ENCODE measurements at regions not wholly inside any gene's neighbourhood (a gene's known extent, or its start where the extent isn't known, plus 50 kb on each side); places are given as distances from the start of the nearest gene placed in this dataset.

GRCh38 chr13:106117640-106118039 is 417.8 kb downstream of the EFNB2 start:
- no peaks in the 10 kb centered on the region for H3K36me3 ChIP-seq
- no peak for DNase-seq (ENCODE audit: low spot score)
- TF ChIP-seq, protein P1, sequence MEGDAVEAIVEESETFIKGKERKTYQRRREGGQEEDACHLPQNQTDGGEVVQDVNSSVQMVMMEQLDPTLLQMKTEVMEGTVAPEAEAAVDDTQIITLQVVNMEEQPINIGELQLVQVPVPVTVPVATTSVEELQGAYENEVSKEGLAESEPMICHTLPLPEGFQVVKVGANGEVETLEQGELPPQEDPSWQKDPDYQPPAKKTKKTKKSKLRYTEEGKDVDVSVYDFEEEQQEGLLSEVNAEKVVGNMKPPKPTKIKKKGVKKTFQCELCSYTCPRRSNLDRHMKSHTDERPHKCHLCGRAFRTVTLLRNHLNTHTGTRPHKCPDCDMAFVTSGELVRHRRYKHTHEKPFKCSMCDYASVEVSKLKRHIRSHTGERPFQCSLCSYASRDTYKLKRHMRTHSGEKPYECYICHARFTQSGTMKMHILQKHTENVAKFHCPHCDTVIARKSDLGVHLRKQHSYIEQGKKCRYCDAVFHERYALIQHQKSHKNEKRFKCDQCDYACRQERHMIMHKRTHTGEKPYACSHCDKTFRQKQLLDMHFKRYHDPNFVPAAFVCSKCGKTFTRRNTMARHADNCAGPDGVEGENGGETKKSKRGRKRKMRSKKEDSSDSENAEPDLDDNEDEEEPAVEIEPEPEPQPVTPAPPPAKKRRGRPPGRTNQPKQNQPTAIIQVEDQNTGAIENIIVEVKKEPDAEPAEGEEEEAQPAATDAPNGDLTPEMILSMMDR (IDR thresholded peaks at IDR 0.05), result no peak
- no peaks in the 10 kb centered on the region for H3K9me3 ChIP-seq
- no peak overlapping the region for H3K27ac ChIP-seq
- no peaks in the 10 kb centered on the region for H3K4me1 ChIP-seq
- H3K27me3 ChIP-seq, result no peaks in the 10 kb centered on the region
- no peak overlapping the region for H3K4me3 ChIP-seq

- Histone ChIP-seq H3K4me3 (no peak overlapping the region), H3K27me3 (no peaks in the 10 kb centered on the region), H3K4me1 (no peaks in the 10 kb centered on the region), H3K9me3 (no peaks in the 10 kb centered on the region), H3K27ac (no peak overlapping the region), H3K36me3 (no peaks in the 10 kb centered on the region)
- DNase-seq (ENCODE audit: low spot score), result no peak
- TF ChIP-seq, protein P1 (IDR thresholded peaks at IDR 0.05), result no peak
These were observed 418.4 kb downstream of the EFNB2 start for GRCh38 chr13:106117035-106117434.

DNA sequence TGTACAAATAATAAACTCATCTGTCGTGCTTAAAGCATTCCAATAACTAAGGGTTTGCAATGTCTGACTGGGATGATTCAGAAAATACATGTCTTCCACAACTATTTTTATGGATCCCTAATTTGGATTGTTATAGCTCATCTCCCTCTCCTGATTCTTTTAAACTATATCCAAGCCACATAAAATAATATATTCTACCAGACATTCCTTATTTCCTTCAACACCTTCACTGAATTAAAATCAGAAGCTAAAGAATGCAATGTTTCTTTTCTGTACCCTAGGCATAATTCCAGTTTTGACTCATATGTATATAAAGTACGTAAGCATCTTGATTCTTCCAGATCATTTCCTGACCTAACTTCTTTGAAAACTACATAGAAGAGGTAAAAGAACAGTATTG is 420.4 kb downstream of the EFNB2 start:
- Histone ChIP-seq H3K27ac (no peak overlapping the region), H3K27me3 (no peaks in the 10 kb centered on the region), H3K9me3 (no peaks in the 10 kb centered on the region), H3K4me1 (no peaks in the 10 kb centered on the region), H3K4me3 (no peak overlapping the region), H3K36me3 (no peaks in the 10 kb centered on the region)
- TF ChIP-seq, protein P1 (IDR thresholded peaks at IDR 0.05), result no peak
- no peak for DNase-seq (ENCODE audit: low spot score)

DNA sequence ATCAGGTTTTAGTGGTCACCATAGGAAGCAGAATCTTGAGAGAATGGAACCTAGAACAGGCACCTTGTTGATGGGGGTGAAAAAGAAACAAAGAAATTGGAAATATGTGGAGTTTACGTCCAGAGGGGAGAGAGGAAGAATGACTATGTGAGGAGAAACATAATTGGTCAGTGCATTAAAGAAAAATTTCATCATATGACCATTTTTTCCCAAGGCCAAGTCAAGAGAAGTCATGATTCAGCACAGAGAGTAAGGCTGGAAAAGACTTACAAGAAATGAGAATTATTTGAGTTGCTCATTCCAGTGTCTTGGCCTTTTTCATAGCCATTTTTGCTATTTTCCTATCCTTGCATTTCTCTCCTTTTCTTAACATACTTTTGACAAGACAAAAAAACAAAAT is 421.7 kb downstream of the EFNB2 start:
- DNase-seq (ENCODE audit: low spot score), result no peak
- Histone ChIP-seq H3K4me3 (no peak overlapping the region), H3K27me3 (no peaks in the 10 kb centered on the region), H3K9me3 (no peaks in the 10 kb centered on the region), H3K36me3 (no peaks in the 10 kb centered on the region), H3K4me1 (no peaks in the 10 kb centered on the region), H3K27ac (no peak overlapping the region)
- TF ChIP-seq, protein P1 (IDR thresholded peaks at IDR 0.05), result no peak

- Histone ChIP-seq H3K27me3 (no peaks in the 10 kb centered on the region), H3K9me3 (no peaks in the 10 kb centered on the region), H3K4me1 (no peaks in the 10 kb centered on the region), H3K27ac (no peak overlapping the region), H3K4me3 (no peak overlapping the region), H3K36me3 (no peaks in the 10 kb centered on the region)
- DNase-seq (ENCODE audit: low spot score), result no peak
- TF ChIP-seq, protein P1 (IDR thresholded peaks at IDR 0.05), result no peak
These were observed 423.3 kb downstream of the EFNB2 start for GRCh38 chr13:106112191-106112590.

- no peak overlapping the region for H3K4me3 ChIP-seq
- H3K27ac ChIP-seq, result no peak overlapping the region
- no peaks in the 10 kb centered on the region for H3K9me3 ChIP-seq
- H3K36me3 ChIP-seq, result no peaks in the 10 kb centered on the region
- no peaks in the 10 kb centered on the region for H3K4me1 ChIP-seq
- TF ChIP-seq, protein P1 (IDR thresholded peaks at IDR 0.05), result no peak
- H3K27me3 ChIP-seq, result no peaks in the 10 kb centered on the region
- no peak for DNase-seq (ENCODE audit: low spot score)
These were observed 425.1 kb downstream of the EFNB2 start for GRCh38 chr13:106110241-106110855.

Data from right atrium auricular region (tissue), 2 donors.